ENCODE measurements at regions not wholly inside any gene's neighbourhood (a gene's known extent, or its start where the extent isn't known, plus 50 kb on each side); places are given as distances from the start of the nearest gene placed in this dataset.

DNA sequence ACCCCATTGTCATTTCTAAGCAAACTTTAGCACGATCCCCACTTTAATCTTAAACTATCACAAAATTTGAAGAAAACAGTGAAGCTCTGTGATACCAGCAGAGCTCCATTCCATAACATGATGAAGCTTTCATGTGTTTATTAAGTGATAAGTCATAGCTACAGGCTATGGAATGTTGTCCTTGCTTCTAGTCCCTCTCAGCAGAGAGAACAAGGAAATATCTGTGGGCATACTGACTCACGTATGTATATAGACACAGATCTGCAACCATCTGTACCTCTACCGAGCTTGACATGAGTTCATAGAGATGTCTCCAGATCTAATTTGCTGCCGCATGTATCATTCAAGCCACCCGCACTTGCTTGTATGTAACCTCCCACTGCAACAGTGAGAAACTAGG, 588.9 kb downstream of the ETS1 start:
- TF ChIP-seq, protein P1, sequence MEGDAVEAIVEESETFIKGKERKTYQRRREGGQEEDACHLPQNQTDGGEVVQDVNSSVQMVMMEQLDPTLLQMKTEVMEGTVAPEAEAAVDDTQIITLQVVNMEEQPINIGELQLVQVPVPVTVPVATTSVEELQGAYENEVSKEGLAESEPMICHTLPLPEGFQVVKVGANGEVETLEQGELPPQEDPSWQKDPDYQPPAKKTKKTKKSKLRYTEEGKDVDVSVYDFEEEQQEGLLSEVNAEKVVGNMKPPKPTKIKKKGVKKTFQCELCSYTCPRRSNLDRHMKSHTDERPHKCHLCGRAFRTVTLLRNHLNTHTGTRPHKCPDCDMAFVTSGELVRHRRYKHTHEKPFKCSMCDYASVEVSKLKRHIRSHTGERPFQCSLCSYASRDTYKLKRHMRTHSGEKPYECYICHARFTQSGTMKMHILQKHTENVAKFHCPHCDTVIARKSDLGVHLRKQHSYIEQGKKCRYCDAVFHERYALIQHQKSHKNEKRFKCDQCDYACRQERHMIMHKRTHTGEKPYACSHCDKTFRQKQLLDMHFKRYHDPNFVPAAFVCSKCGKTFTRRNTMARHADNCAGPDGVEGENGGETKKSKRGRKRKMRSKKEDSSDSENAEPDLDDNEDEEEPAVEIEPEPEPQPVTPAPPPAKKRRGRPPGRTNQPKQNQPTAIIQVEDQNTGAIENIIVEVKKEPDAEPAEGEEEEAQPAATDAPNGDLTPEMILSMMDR (conservative IDR thresholded peaks at IDR 0.05 in 1 of 2, IDR thresholded peaks at IDR 0.05 in 1 of 2; ENCODE audit: extremely low read depth in 1 of 2, insufficient read depth in 1 of 2, low read depth in 1 of 2, low read length in 2 of 2): no peak
- no peak for TF ChIP-seq EZH2 (IDR thresholded peaks at IDR 0.05; ENCODE audit: borderline replicate concordance, low read length)
